ENCODE measurements at regions not wholly inside any gene's neighbourhood (a gene's known extent, or its start where the extent isn't known, plus 50 kb on each side); places are given as distances from the start of the nearest gene placed in this dataset.

DNA sequence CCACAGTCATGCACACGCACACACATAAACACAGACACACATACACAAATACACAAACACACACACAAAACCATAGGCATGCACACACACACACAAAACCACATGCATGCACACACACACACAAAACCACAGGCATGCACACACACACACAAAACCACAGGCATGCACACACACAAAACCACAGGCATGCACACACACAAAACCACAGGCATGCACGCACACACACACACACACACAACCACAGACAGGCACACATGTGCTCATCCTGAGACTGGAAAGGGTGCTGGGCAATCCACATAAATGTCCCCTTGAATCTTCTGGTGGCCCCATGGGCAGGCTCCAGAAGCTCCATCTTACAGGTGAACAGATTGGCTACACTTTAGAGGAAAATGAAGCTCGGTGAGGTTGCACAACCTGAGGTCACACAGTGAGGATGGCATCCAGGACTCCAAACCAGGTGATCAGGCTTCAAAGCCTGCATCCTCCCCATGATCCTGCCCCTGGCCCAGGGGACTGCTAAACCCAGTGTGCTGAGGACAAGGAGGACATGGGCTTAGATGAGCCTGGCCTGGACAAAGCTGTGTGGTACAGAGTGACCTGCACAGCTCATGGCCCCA, 144.8 kb downstream of the GADD45G start:
- no peaks in the 10 kb centered on the region for H3K9me2 ChIP-seq (replicated peaks; ENCODE audit: insufficient read depth, low read length)

DNA sequence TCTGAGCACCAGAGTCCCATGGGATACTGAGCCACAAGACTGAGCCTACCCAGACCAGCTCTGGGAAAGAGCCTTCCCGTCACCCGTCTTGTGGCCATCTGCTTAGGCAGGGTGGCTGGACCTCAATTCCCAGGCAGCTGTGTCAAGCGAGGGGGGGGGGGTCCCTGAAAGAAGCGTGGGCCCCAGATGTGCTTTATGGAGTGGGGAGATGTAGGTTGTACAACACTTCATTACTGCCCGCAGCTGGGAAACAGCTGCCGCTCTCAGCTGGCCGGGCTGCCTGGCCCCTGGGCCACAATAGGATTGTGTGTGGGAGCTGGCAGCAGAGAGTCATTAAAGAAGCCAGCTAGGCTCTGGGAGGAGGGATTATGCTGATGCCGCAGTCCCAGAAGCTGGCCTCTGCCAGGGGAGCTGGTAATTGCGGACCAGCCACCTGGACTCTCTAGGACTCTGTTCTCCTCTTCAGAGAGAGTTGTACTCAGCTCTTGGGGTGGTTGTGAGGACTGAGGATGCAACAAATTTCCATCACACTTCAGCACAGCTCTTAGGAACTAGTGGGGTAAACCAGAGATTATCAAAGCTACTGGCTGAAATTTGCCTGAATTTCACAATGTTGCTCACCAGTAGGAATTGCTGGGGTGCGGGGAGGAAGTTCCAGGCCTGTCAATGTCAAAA, 145.4 kb downstream of the GADD45G start:
- Histone ChIP-seq H3K4me1 (ENCODE audit: low read length) (no peaks in the 10 kb centered on the region), H3K9me3 (ENCODE audit: low read length) (no peaks in the 10 kb centered on the region), H4K20me1 (ENCODE audit: insufficient read depth, low read depth, low read length) (no peaks in the 10 kb centered on the region; the same call in 1 of the 2 replicates), H3K4me2 (ENCODE audit: low read depth, low read length, poor library complexity, severe bottlenecking) (no peak overlapping the region), H3K4me3 (ENCODE audit: low read length) (no peak overlapping the region), H3K27me3 (ENCODE audit: low read length) (no peaks in the 10 kb centered on the region), H2AFZ (ENCODE audit: low read length) (no peak overlapping the region), H3K9me2 (replicated peaks; ENCODE audit: insufficient read depth, low read length) (no peaks in the 10 kb centered on the region), H3K9ac (ENCODE audit: low read length) (no peak overlapping the region), H3K36me3 (ENCODE audit: insufficient read depth, low read length) (no peaks in the 10 kb centered on the region), H3K79me2 (ENCODE audit: low read length) (no peaks in the 10 kb centered on the region), H3K27ac (ENCODE audit: low read length) (no peak overlapping the region)
- no peak for DNase-seq

More for the DNA sequence above, 144.8 kb downstream of the GADD45G start:
- no peak for DNase-seq
- no peaks in the 10 kb centered on the region; the same call in 1 of the 2 replicates for H4K20me1 ChIP-seq (ENCODE audit: insufficient read depth, low read depth, low read length)
- no peaks in the 10 kb centered on the region for H3K27me3 ChIP-seq (ENCODE audit: low read length)
- no peaks in the 10 kb centered on the region for H3K79me2 ChIP-seq (ENCODE audit: low read length)
- no peak overlapping the region for H3K4me2 ChIP-seq (ENCODE audit: low read depth, low read length, poor library complexity, severe bottlenecking)
- no peaks in the 10 kb centered on the region for H3K4me1 ChIP-seq (ENCODE audit: low read length)
- no peak overlapping the region for H3K9ac ChIP-seq (ENCODE audit: low read length)
- no peak overlapping the region for H3K27ac ChIP-seq (ENCODE audit: low read length)
- H3K4me3 ChIP-seq (ENCODE audit: low read length) = no peak overlapping the region
- no peaks in the 10 kb centered on the region for H3K36me3 ChIP-seq (ENCODE audit: insufficient read depth, low read length)
- H2AFZ ChIP-seq (ENCODE audit: low read length) = no peak overlapping the region
- H3K9me3 ChIP-seq (ENCODE audit: low read length) = no peaks in the 10 kb centered on the region

DNA sequence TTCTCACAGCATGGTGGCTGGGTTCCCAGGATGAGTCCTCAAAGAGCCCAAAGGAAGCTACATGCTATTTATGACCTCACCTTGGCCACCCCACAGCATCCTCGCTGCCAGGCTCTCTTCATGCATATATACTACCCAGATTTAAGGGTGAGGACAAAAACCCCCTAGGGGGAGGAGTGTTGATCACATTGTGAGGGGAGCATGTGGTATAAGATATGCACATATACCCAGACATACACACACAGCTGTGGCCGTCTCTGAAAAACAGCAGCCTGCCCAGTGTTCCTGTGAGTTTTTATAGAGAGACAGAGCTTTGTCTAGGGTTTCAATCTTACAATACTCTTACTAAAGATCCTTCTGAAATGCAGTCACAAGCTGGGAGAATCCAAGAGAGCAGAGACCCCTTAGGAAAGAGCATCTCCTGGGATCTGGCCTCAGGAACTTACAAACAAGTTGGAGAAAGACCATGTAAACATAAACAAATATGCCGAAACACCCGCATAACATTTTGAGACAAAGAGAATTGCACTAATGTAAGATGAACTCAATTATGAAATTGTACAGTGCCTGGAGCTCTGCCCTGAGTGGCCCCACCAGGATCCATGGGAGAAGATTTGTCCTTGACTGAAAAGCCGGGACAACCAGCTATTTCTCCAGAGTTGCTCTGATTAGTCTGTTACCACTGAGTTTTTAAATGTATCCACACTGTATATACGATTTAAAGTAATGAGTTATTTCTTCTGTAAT, 146.4 kb downstream of the GADD45G start:
- Histone ChIP-seq H2AFZ (ENCODE audit: low read length) (no peak overlapping the region), H3K9me3 (ENCODE audit: low read length) (no peaks in the 10 kb centered on the region), H3K9ac (ENCODE audit: low read length) (no peak overlapping the region), H3K9me2 (replicated peaks; ENCODE audit: insufficient read depth, low read length) (no peaks in the 10 kb centered on the region), H3K4me3 (ENCODE audit: low read length) (no peak overlapping the region), H4K20me1 (ENCODE audit: insufficient read depth, low read depth, low read length) (no peaks in the 10 kb centered on the region; the same call in 1 of the 2 replicates), H3K27me3 (ENCODE audit: low read length) (no peaks in the 10 kb centered on the region), H3K27ac (ENCODE audit: low read length) (no peak overlapping the region), H3K36me3 (ENCODE audit: insufficient read depth, low read length) (no peaks in the 10 kb centered on the region), H3K4me2 (ENCODE audit: low read depth, low read length, poor library complexity, severe bottlenecking) (no peak overlapping the region), H3K4me1 (ENCODE audit: low read length) (no peaks in the 10 kb centered on the region), H3K79me2 (ENCODE audit: low read length) (no peaks in the 10 kb centered on the region)
- DNase-seq = no peak

DNA sequence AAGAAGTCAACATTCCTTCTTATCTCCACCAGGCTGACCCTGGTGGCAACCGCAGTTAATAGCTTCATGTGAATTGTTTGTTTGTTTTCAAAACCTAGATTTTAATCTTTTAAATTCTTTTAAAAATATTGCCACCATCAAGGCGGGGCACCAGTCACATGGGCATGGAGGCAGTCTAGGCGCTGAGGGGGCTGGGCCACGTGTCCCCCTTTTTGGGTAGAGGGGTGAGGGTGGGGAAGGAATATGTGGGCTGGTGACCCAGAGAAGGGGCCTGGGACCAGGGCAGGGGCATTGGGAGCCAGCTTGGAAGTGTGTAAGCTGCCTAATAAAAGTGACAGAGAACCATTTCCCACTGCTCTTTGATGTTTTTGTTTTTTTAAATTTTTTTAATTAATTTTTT, 147.3 kb downstream of the GADD45G start:
- no peak overlapping the region for H3K27ac ChIP-seq (ENCODE audit: low read length)
- H3K79me2 ChIP-seq (ENCODE audit: low read length) = no peaks in the 10 kb centered on the region
- no peaks in the 10 kb centered on the region for H3K27me3 ChIP-seq (ENCODE audit: low read length)
- no peak overlapping the region for H3K9ac ChIP-seq (ENCODE audit: low read length)
- H3K9me3 ChIP-seq (ENCODE audit: low read length) = no peaks in the 10 kb centered on the region
- DNase-seq = no peak
- no peak overlapping the region for H3K4me3 ChIP-seq (ENCODE audit: low read length)
- no peaks in the 10 kb centered on the region for H3K4me1 ChIP-seq (ENCODE audit: low read length)
- H2AFZ ChIP-seq (ENCODE audit: low read length) = no peak overlapping the region
- no peaks in the 10 kb centered on the region; the same call in 1 of the 2 replicates for H4K20me1 ChIP-seq (ENCODE audit: insufficient read depth, low read depth, low read length)
- no peaks in the 10 kb centered on the region for H3K36me3 ChIP-seq (ENCODE audit: insufficient read depth, low read length)
- H3K9me2 ChIP-seq (replicated peaks; ENCODE audit: insufficient read depth, low read length) = no peaks in the 10 kb centered on the region
- no peak overlapping the region for H3K4me2 ChIP-seq (ENCODE audit: low read depth, low read length, poor library complexity, severe bottlenecking)

DNA sequence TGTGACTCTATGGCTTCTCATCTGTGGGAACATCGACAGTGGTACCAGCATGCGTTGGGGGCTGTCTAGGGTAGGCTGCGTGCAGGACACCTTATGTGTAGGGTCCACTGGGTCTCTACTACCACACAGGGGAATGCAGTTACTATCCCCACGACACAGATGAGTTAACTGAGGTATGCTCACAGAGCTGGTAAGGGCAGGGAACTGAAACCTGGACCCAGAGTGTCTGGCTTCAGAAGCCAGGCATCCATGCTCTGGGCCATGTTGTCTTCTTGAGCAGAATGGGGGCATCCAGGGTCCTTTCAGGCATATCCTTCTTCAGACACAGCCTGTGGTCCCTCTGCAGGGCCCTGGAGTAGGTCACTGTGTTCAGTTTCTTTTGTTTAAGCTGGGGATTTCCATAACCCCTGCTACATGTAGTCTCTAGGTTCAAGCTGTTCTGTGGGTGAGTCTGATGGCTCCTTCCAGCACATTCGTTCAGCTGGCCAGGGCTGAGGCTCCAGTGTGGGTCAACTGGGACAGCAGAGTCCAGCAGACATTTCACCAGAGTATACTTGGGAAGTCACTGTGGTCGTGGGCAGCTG, 148.8 kb downstream of the GADD45G start:
- Histone ChIP-seq H3K79me2 (ENCODE audit: low read length) (no peaks in the 10 kb centered on the region), H3K9ac (ENCODE audit: low read length) (no peak overlapping the region), H4K20me1 (ENCODE audit: insufficient read depth, low read depth, low read length) (no peaks in the 10 kb centered on the region; the same call in 1 of the 2 replicates), H3K4me3 (ENCODE audit: low read length) (no peak overlapping the region), H3K9me3 (ENCODE audit: low read length) (no peaks in the 10 kb centered on the region), H3K36me3 (ENCODE audit: insufficient read depth, low read length) (no peaks in the 10 kb centered on the region), H3K4me1 (ENCODE audit: low read length) (no peaks in the 10 kb centered on the region), H3K4me2 (ENCODE audit: low read depth, low read length, poor library complexity, severe bottlenecking) (no peak overlapping the region), H3K9me2 (replicated peaks; ENCODE audit: insufficient read depth, low read length) (no peaks in the 10 kb centered on the region), H3K27me3 (ENCODE audit: low read length) (no peaks in the 10 kb centered on the region), H3K27ac (ENCODE audit: low read length) (no peak overlapping the region), H2AFZ (ENCODE audit: low read length) (no peak overlapping the region)
- no peak for DNase-seq

DNA sequence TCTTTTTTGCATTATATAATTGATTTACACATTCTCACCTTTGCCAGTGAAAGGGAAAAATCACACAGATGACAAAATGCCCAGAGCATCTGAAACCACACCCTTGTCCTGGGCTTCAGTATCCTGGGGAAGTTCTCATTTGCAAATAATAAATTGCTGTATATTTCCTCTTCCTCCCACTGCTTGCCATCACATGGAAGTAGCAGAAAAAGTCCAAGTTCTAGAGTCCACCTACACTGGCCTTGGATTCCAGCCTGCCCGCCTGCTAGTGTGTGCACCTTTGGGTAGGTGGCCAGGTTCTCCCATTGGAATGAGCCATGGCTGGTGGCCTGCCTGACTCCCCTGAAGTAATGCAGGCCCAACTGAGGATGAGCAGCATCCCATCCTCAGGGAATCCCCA, 149.4 kb downstream of the GADD45G start:
- H3K27me3 ChIP-seq (ENCODE audit: low read length) = no peaks in the 10 kb centered on the region
- H3K9me3 ChIP-seq (ENCODE audit: low read length) = no peaks in the 10 kb centered on the region
- H4K20me1 ChIP-seq (ENCODE audit: insufficient read depth, low read depth, low read length) = no peaks in the 10 kb centered on the region; the same call in 1 of the 2 replicates
- DNase-seq = no peak
- no peaks in the 10 kb centered on the region for H3K36me3 ChIP-seq (ENCODE audit: insufficient read depth, low read length)
- no peaks in the 10 kb centered on the region for H3K9me2 ChIP-seq (replicated peaks; ENCODE audit: insufficient read depth, low read length)
- no peak overlapping the region for H3K4me2 ChIP-seq (ENCODE audit: low read depth, low read length, poor library complexity, severe bottlenecking)
- no peak overlapping the region for H3K4me3 ChIP-seq (ENCODE audit: low read length)
- no peak overlapping the region for H2AFZ ChIP-seq (ENCODE audit: low read length)
- H3K27ac ChIP-seq (ENCODE audit: low read length) = no peak overlapping the region
- H3K9ac ChIP-seq (ENCODE audit: low read length) = no peak overlapping the region
- no peaks in the 10 kb centered on the region for H3K79me2 ChIP-seq (ENCODE audit: low read length)
- H3K4me1 ChIP-seq (ENCODE audit: low read length) = no peaks in the 10 kb centered on the region

DNA sequence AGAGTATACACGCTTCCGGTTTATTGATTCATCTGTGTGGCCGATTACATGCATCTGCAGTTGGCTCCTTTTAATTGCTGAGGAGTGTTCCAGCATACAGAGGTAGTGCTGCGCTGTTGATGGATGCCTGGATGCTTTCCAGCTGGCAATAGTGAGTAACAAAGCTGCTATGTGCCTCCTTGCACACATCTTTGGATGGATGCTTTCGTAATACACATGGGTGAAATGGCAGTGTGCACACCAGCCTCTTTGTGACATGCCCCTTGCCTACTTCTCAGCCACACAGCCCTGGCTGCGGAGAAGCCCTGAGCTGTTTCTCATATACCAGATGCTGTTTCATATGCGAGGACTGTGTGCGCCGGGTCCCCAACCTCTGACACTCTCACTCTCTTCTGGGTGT, 151.0 kb downstream of the GADD45G start:
- H3K79me2 ChIP-seq (ENCODE audit: low read length) = no peaks in the 10 kb centered on the region
- no peaks in the 10 kb centered on the region for H3K9me3 ChIP-seq (ENCODE audit: low read length)
- H4K20me1 ChIP-seq (ENCODE audit: insufficient read depth, low read depth, low read length) = no peaks in the 10 kb centered on the region; the same call in 1 of the 2 replicates
- H3K4me3 ChIP-seq (ENCODE audit: low read length) = no peak overlapping the region
- no peak overlapping the region for H3K4me2 ChIP-seq (ENCODE audit: low read depth, low read length, poor library complexity, severe bottlenecking)
- no peaks in the 10 kb centered on the region for H3K27me3 ChIP-seq (ENCODE audit: low read length)
- H3K36me3 ChIP-seq (ENCODE audit: insufficient read depth, low read length) = no peaks in the 10 kb centered on the region
- H3K9me2 ChIP-seq (replicated peaks; ENCODE audit: insufficient read depth, low read length) = no peaks in the 10 kb centered on the region
- H3K9ac ChIP-seq (ENCODE audit: low read length) = no peak overlapping the region
- no peak for DNase-seq
- no peak overlapping the region for H3K27ac ChIP-seq (ENCODE audit: low read length)
- H3K4me1 ChIP-seq (ENCODE audit: low read length) = no peaks in the 10 kb centered on the region
- H2AFZ ChIP-seq (ENCODE audit: low read length) = no peak overlapping the region

All from Karpas-422 (cell line).